Ascending aorta (tissue), 2 donors: ENCODE measurements at regions not wholly inside any gene's neighbourhood (a gene's known extent, or its start where the extent isn't known, plus 50 kb on each side); places are given as distances from the start of the nearest gene placed in this dataset.

Experiments
- DNase-seq, 2 donors: peaks; one replicate each; pipeline ENCODE4 v3.0.0-alpha.2; 2019; ENCODE audit warnings: low spot score in 2 of 2
- H3K27ac ChIP-seq, 2 donors: fragments of 200-600 bp; sonication (generic); one replicate each; pipeline ENCODE4 v1.5.1; 2016 to 2017; ENCODE audit warnings: mild to moderate bottlenecking in 1 of 2
- H3K27me3 ChIP-seq: fragments of 200-600 bp; sonication (generic); one replicate; pipeline ENCODE4 v1.5.1; 2017
- H3K36me3 ChIP-seq, 2 donors: fragments of 200-600 bp; sonication (generic); one replicate each; pipeline ENCODE4 v1.5.1; 2016
- H3K4me1 ChIP-seq, 2 donors: fragments of 200-600 bp; sonication (generic); one replicate each; pipeline ENCODE4 v1.5.1; 2016 to 2017; ENCODE audit warnings: mild to moderate bottlenecking in 1 of 2
- H3K4me3 ChIP-seq, 2 donors: fragments of 200-600 bp; sonication (generic); one replicate each; pipeline ENCODE4 v1.5.1; 2016 to 2017; ENCODE audit warnings: mild to moderate bottlenecking in 1 of 2
- H3K9me3 ChIP-seq, 2 donors: fragments of 200-600 bp; sonication (generic); one replicate each; pipeline ENCODE4 v1.5.1; 2016
- CTCF ChIP-seq, 3 experiments: fragments of 200-600 bp in 2 of 3; fragments of 450-650 bp in 1 of 3; sonication (generic) in 2 of 3; IDR thresholded peaks; one replicate each; pipeline ENCODE4 v1.5.1; 2016 to 2019; ENCODE audit warnings: antibody characterized with exemption in 3 of 3, mild to moderate bottlenecking in 1 of 3, moderate library complexity in 1 of 3
- intact Hi-C: fragments of 100-400 bp; cut with DNase I; formaldehyde crosslinking; loops from one replicate; pipeline ENCODE4 v1.15.1; 2023

- no peak for TF ChIP-seq CTCF (IDR thresholded peaks at IDR 0.05)
- intact Hi-C loops: no loop called here
- H3K27ac ChIP-seq: no peak overlapping the region
- DNase-seq: no peak
- H3K36me3 ChIP-seq: no peaks in the 10 kb centered on the region
- H3K27me3 ChIP-seq: no peaks in the 10 kb centered on the region
- no peaks in the 10 kb centered on the region for H3K4me1 ChIP-seq
- H3K4me3 ChIP-seq: no peak overlapping the region
- no peaks in the 10 kb centered on the region for H3K9me3 ChIP-seq
These were observed 2535.1 kb downstream of the ARAP2 start for GRCh38 chr4:33709247-33709646.

DNA sequence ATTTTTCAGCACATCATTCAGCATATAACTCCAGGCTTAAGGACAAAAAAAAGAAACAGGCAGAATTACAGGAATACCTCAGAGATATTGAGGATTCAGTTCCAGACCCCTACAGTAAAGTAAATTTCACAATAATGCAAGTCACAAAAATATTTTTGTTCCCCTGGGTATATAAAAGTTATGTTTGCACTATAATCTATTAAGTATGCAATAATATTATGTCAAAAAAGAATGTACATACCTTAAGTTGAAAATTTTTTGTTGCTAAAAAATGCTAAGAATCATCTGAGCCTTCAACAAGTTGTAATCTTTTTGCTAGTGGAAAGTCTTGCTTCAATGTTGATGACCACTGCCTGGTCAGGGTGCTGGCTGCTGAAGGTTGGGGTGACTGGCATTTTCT, 2532.5 kb downstream of the ARAP2 start:
- DNase-seq: no peak
- Histone ChIP-seq H3K27me3 (no peaks in the 10 kb centered on the region), H3K4me3 (no peak overlapping the region), H3K9me3 (no peaks in the 10 kb centered on the region), H3K27ac (no peak overlapping the region), H3K36me3 (no peaks in the 10 kb centered on the region), H3K4me1 (no peaks in the 10 kb centered on the region)
- intact Hi-C loops: no loop called here
- no peak for TF ChIP-seq CTCF (IDR thresholded peaks at IDR 0.05)

DNA sequence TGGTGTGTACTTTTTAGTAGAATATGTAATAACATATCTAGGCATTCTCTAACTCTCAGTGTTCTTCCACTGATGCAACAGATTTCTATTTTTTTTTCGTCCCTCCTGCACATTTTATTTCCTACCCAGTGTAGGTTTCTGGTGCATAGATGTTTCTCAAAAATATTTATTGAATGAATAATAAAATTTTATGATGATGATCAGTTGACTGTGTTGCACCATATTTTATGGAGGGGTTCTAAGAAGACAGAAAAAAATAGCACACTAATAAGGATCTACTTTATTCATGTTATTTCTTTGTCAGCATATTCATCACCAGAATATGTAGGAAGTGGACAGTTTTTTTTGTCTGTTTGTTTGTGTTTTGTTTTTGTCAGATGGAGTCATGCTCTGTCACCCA, 2529.3 kb downstream of the ARAP2 start:
- no peaks in the 10 kb centered on the region for H3K36me3 ChIP-seq
- H3K27ac ChIP-seq: no peak overlapping the region
- intact Hi-C loops: no loop called here
- no peak for DNase-seq
- no peak overlapping the region for H3K4me3 ChIP-seq
- no peaks in the 10 kb centered on the region for H3K4me1 ChIP-seq
- TF ChIP-seq CTCF (IDR thresholded peaks at IDR 0.05): no peak
- H3K9me3 ChIP-seq: no peaks in the 10 kb centered on the region
- no peaks in the 10 kb centered on the region for H3K27me3 ChIP-seq

DNA sequence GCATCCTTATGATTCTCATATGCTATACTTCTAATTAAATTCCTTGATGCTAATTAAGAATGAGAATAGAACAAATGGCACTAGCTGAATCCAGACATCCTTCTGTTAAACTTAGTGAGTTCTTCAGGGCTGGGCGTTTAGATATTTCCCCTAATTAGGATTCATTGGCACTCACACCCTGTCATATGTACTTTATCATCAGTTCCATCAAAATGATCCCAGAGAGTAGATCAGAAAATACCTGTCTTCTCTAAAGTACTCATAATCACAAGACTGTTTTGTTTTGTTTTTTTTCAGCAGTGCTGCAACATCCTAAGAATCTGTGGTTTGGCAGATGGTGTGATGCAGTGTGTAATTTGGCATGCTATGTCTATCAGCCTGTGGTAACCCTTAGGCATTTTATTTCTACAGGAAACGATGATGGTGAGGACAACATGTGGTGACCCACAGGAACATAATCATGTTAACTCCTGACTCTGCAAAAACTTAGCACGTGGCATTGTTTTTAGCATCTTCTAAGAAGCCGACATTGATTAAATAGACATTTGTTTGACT, 2528.4 kb downstream of the ARAP2 start:
- H3K36me3 ChIP-seq: no peaks in the 10 kb centered on the region
- H3K4me1 ChIP-seq: no peaks in the 10 kb centered on the region
- no peak overlapping the region for H3K4me3 ChIP-seq
- no peaks in the 10 kb centered on the region for H3K27me3 ChIP-seq
- no peak for DNase-seq
- intact Hi-C loops: no loop called here
- no peaks in the 10 kb centered on the region for H3K9me3 ChIP-seq
- H3K27ac ChIP-seq: no peak overlapping the region
- TF ChIP-seq CTCF (IDR thresholded peaks at IDR 0.05): no peak

DNA sequence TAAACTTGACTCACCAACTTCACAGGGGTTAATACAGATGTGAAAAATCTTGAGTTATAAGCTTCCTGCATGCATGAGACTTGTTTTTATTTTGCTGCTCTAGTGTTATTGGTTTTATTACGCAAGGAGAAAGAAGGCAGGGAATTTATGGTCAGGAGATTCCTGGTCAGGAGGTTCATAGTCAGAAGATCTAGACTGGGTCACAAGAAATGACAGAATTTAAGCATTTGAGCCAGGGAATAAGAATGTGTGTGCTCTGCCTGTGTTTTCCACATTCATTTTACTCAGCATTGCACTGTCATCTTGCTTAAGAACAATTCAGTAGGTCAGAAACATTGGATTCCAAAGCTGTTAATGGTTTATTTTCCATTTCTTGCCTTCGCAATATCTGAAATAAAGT, 2522.1 kb downstream of the ARAP2 start:
- TF ChIP-seq CTCF (IDR thresholded peaks at IDR 0.05): no peak
- DNase-seq: no peak
- Histone ChIP-seq H3K4me3 (no peak overlapping the region), H3K36me3 (no peaks in the 10 kb centered on the region), H3K4me1 (no peaks in the 10 kb centered on the region), H3K27me3 (no peaks in the 10 kb centered on the region), H3K27ac (no peak overlapping the region), H3K9me3 (no peaks in the 10 kb centered on the region)
- intact Hi-C loops: no loop called here
